ENCODE measurements at regions not wholly inside any gene's neighbourhood (a gene's known extent, or its start where the extent isn't known, plus 50 kb on each side); places are given as distances from the start of the nearest gene placed in this dataset.
"Not testable (repeated sequence)": the region's sequence is repeated elsewhere in the genome, so short reads cannot be mapped to it uniquely, and the experiment has no call there.

- no peak for DNase-seq
Measured at GRCh38 chr12:114119316-114119715, 153.2 kb upstream of the RBM19 start.

GRCh38 chr12:114096461-114096860, 130.3 kb upstream of the RBM19 start:
- DNase-seq: no peak

GRCh38 chr12:114093520-114093919, 127.4 kb upstream of the RBM19 start:
- no peak for DNase-seq

- DNase-seq: no peak
Measured at GRCh38 chr12:114092981-114093380, 126.9 kb upstream of the RBM19 start.

GRCh38 chr12:114090211-114090610, 124.1 kb upstream of the RBM19 start:
- DNase-seq: no peak

- no peak for DNase-seq
Measured at GRCh38 chr12:114073076-114073475, 107.0 kb upstream of the RBM19 start.

GRCh38 chr12:114069507-114069906, 103.4 kb upstream of the RBM19 start:
- no peak for DNase-seq

- DNase-seq: no peak
Measured at GRCh38 chr12:114064497-114064896, 98.4 kb upstream of the RBM19 start.

- DNase-seq: not testable (repeated sequence)
Measured at GRCh38 chr12:114064034-114064433, 97.9 kb upstream of the RBM19 start.

GRCh38 chr12:114063435-114063834, 97.3 kb upstream of the RBM19 start:
- no peak for DNase-seq

GRCh38 chr12:114056351-114056750, 90.2 kb upstream of the RBM19 start:
- not testable (repeated sequence) for DNase-seq

GRCh38 chr12:114054982-114055381, 88.9 kb upstream of the RBM19 start:
- no peak for DNase-seq

- DNase-seq: no peak
Measured at GRCh38 chr12:114046236-114046998, 80.3 kb upstream of the RBM19 start.

GRCh38 chr12:114045349-114045748, 79.2 kb upstream of the RBM19 start:
- no peak for DNase-seq

- no peak for DNase-seq
Measured at GRCh38 chr12:114041590-114041989, 75.5 kb upstream of the RBM19 start.

- DNase-seq: no peak
Measured at GRCh38 chr12:114041136-114041535, 75.0 kb upstream of the RBM19 start.

- no peak for DNase-seq
Measured at GRCh38 chr12:114038962-114039361, 72.8 kb upstream of the RBM19 start.

GRCh38 chr12:114032801-114033200, 66.7 kb upstream of the RBM19 start:
- no peak for DNase-seq

GRCh38 chr12:114030451-114030850, 64.3 kb upstream of the RBM19 start:
- DNase-seq: peak; percentile 34

- no peak for DNase-seq
Measured at GRCh38 chr12:114026805-114027204, 60.7 kb upstream of the RBM19 start.

GRCh38 chr12:114025935-114026334, 59.8 kb upstream of the RBM19 start:
- DNase-seq: no peak

- DNase-seq: not testable (repeated sequence)
Measured at GRCh38 chr12:114022081-114022480, 56.0 kb upstream of the RBM19 start.

- peak; percentile 43 for DNase-seq
Measured at GRCh38 chr12:114018669-114019068, 52.5 kb upstream of the RBM19 start.

Measured in DMS153 (cell line).